ENCODE measurements at regions not wholly inside any gene's neighbourhood (a gene's known extent, or its start where the extent isn't known, plus 50 kb on each side); places are given as distances from the start of the nearest gene placed in this dataset.

GRCh38 chr2:182553483-182553882, 126.6 kb upstream of the PDE1A start:
- TF ChIP-seq CTCF (IDR thresholded peaks at IDR 0.05) = no peak
- no peak for TF ChIP-seq EP300 (IDR thresholded peaks at IDR 0.05)
- TF ChIP-seq POLR2AphosphoS5 (IDR thresholded peaks at IDR 0.05) = no peak

Data from sigmoid colon (tissue), 4 donors.